GM23338 (cell line): ENCODE measurements at regions not wholly inside any gene's neighbourhood (a gene's known extent, or its start where the extent isn't known, plus 50 kb on each side); places are given as distances from the start of the nearest gene placed in this dataset.

Source experiments
- CREB1 ChIP-seq: fragments of 250-450 bp; sonication (Bioruptor Pico); IDR thresholded peaks from 2 replicates; pipeline ENCODE4 v1.5.0; 2020; ENCODE audit warnings: low read depth, mild to moderate bottlenecking, moderate library complexity
- POLR2AphosphoS5 ChIP-seq: IDR thresholded peaks from 2 replicates; pipeline ENCODE4 v1.6.1; 2016; ENCODE audit warnings: antibody characterized with exemption, low read depth
- TF ChIP-seq, protein P1 (sequence below), 2 experiments: fragments of 200-600 bp in 1 of 2; sonication (generic) in 1 of 2; conservative IDR thresholded peaks; 2 replicates each; pipeline versions ENCODE4 v1.5.1 to v1.6.1; 2016 to 2017; ENCODE audit warnings: antibody characterized with exemption in 2 of 2, low read depth in 2 of 2, mild to moderate bottlenecking in 2 of 2, moderate library complexity in 1 of 2

- TF ChIP-seq, protein P1, sequence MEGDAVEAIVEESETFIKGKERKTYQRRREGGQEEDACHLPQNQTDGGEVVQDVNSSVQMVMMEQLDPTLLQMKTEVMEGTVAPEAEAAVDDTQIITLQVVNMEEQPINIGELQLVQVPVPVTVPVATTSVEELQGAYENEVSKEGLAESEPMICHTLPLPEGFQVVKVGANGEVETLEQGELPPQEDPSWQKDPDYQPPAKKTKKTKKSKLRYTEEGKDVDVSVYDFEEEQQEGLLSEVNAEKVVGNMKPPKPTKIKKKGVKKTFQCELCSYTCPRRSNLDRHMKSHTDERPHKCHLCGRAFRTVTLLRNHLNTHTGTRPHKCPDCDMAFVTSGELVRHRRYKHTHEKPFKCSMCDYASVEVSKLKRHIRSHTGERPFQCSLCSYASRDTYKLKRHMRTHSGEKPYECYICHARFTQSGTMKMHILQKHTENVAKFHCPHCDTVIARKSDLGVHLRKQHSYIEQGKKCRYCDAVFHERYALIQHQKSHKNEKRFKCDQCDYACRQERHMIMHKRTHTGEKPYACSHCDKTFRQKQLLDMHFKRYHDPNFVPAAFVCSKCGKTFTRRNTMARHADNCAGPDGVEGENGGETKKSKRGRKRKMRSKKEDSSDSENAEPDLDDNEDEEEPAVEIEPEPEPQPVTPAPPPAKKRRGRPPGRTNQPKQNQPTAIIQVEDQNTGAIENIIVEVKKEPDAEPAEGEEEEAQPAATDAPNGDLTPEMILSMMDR (conservative IDR thresholded peaks at IDR 0.05; ENCODE audit: low read depth in 2 of 2), result no peak
- TF ChIP-seq CREB1 (CRISPR knock-in tag) (no peak), POLR2AphosphoS5 (no peak)
Measured at GRCh38 chr7:92944633-92945032, 108.3 kb upstream of the CDK6 start.
